RWPE2 (cell line): ENCODE measurements at regions not wholly inside any gene's neighbourhood (a gene's known extent, or its start where the extent isn't known, plus 50 kb on each side); places are given as distances from the start of the nearest gene placed in this dataset.

Source experiments
- ATAC-seq: fragments of 200-7000 bp; cut with Tn5 transposase; 3 replicates; pipeline ENCODE4 v1.9.1; 2021; ENCODE audit warnings: low read depth
- DNase-seq: peaks from one replicate; pipeline ENCODE4 v3.0.0-alpha.2; 2020; ENCODE audit warnings: low spot score
- H3K27ac ChIP-seq: fragments of 450-650 bp; 2 replicates; pipeline ENCODE4 v1.5.1; 2017; ENCODE audit warnings: mild to moderate bottlenecking; ENCODE audit not compliant: poor library complexity, severe bottlenecking
- H3K27me3 ChIP-seq: fragments of 250-450 bp; sonication (Bioruptor Pico); 2 replicates; pipeline ENCODE4 v1.5.1; 2021; ENCODE audit warnings: mild to moderate bottlenecking, moderate library complexity; ENCODE audit not compliant: insufficient read depth, poor library complexity, severe bottlenecking
- H3K36me3 ChIP-seq: fragments of 250-450 bp; sonication (Bioruptor Pico); 2 replicates; pipeline ENCODE4 v1.5.1; 2020; ENCODE audit warnings: low read depth, mild to moderate bottlenecking, moderate library complexity
- H3K4me1 ChIP-seq: fragments of 250-450 bp; sonication (Bioruptor Pico); 2 replicates; pipeline ENCODE4 v1.5.1; 2021; ENCODE audit warnings: mild to moderate bottlenecking, moderate library complexity; ENCODE audit not compliant: insufficient read depth, poor library complexity, severe bottlenecking
- H3K4me3 ChIP-seq: fragments of 250-450 bp; sonication (Bioruptor Pico); 2 replicates; pipeline ENCODE4 v1.5.1; 2021; ENCODE audit warnings: mild to moderate bottlenecking, moderate library complexity; ENCODE audit not compliant: severe bottlenecking
- H3K9me3 ChIP-seq: fragments of 250-450 bp; sonication (Bioruptor Pico); 2 replicates; pipeline ENCODE4 v1.5.1; 2021; ENCODE audit warnings: mild to moderate bottlenecking, moderate library complexity; ENCODE audit not compliant: severe bottlenecking
- CTCF ChIP-seq: fragments of 450-650 bp; IDR thresholded peaks from one replicate; pipeline ENCODE4 v1.5.1; 2017; ENCODE audit warnings: mild to moderate bottlenecking, moderate library complexity; ENCODE audit not compliant: poor library complexity, severe bottlenecking

GRCh38 chr6:15870333-15871043, 207.7 kb upstream of the DTNBP1 start:
- Histone ChIP-seq H3K4me3 (no peak overlapping the region), H3K27me3 (no peaks in the 10 kb centered on the region), H3K36me3 (no peaks in the 10 kb centered on the region), H3K9me3 (no peaks in the 10 kb centered on the region), H3K27ac (no peak overlapping the region), H3K4me1 (no peaks in the 10 kb centered on the region)
- DNase-seq (no peak), ATAC-seq (no peak)
- TF ChIP-seq CTCF, result no peak

- DNase-seq (no peak), ATAC-seq (no peak)
- H3K27ac ChIP-seq, result no peak overlapping the region
- no peaks in the 10 kb centered on the region for H3K9me3 ChIP-seq
- no peaks in the 10 kb centered on the region for H3K4me1 ChIP-seq
- H3K27me3 ChIP-seq, result peaks cover 3% of the 10 kb centered on the region
- no peak for TF ChIP-seq CTCF
- H3K4me3 ChIP-seq, result no peak overlapping the region
- no peaks in the 10 kb centered on the region for H3K36me3 ChIP-seq
Observed at GRCh38 chr6:15864708-15865062, 201.9 kb upstream of the DTNBP1 start.

- ATAC-seq, result no peak
Observed at GRCh38 chr6:15864038-15864707, 201.3 kb upstream of the DTNBP1 start.

GRCh38 chr6:15862810-15863209, 200.0 kb upstream of the DTNBP1 start:
- no peak for ATAC-seq
- DNase-seq, result no peak
- H3K9me3 ChIP-seq, result no peaks in the 10 kb centered on the region
- no peak overlapping the region for H3K27ac ChIP-seq
- H3K27me3 ChIP-seq, result peaks cover 4% of the 10 kb centered on the region
- TF ChIP-seq CTCF, result no peak
- H3K36me3 ChIP-seq, result no peaks in the 10 kb centered on the region
- H3K4me1 ChIP-seq, result no peaks in the 10 kb centered on the region
- no peak overlapping the region for H3K4me3 ChIP-seq

More at GRCh38 chr6:15864038-15864707, 201.3 kb upstream of the DTNBP1 start:
- TF ChIP-seq CTCF, result no peak
- H3K27me3 ChIP-seq, result peaks cover 4% of the 10 kb centered on the region
- no peak for DNase-seq
- H3K36me3 ChIP-seq, result no peaks in the 10 kb centered on the region
- H3K27ac ChIP-seq, result no peak overlapping the region
- H3K9me3 ChIP-seq, result no peaks in the 10 kb centered on the region
- no peak overlapping the region for H3K4me3 ChIP-seq
- H3K4me1 ChIP-seq, result no peaks in the 10 kb centered on the region

GRCh38 chr6:15861486-15861885, 198.7 kb upstream of the DTNBP1 start:
- TF ChIP-seq CTCF, result no peak
- peaks cover 4% of the 10 kb centered on the region for H3K27me3 ChIP-seq
- no peaks in the 10 kb centered on the region for H3K9me3 ChIP-seq
- no peaks in the 10 kb centered on the region for H3K4me1 ChIP-seq
- no peak overlapping the region for H3K4me3 ChIP-seq
- H3K36me3 ChIP-seq, result no peaks in the 10 kb centered on the region
- DNase-seq (no peak), ATAC-seq (no peak)
- no peak overlapping the region for H3K27ac ChIP-seq
